ENCODE measurements at regions not wholly inside any gene's neighbourhood (a gene's known extent, or its start where the extent isn't known, plus 50 kb on each side); places are given as distances from the start of the nearest gene placed in this dataset.

GRCh38 chr2:208570066-208570465 lies 163.5 kb downstream of the PTH2R start:
- TF ChIP-seq CTCF (IDR thresholded peaks at IDR 0.05) (no peak), RCOR1 (IDR thresholded peaks at IDR 0.05; ENCODE audit: low read length) (no peak)

All from SK-N-SH (cell line).